MM.1S (cell line): ENCODE measurements at regions not wholly inside any gene's neighbourhood (a gene's known extent, or its start where the extent isn't known, plus 50 kb on each side); places are given as distances from the start of the nearest gene placed in this dataset.
"Not testable (repeated sequence)": the region's sequence is repeated elsewhere in the genome, so short reads cannot be mapped to it uniquely, and the experiment has no call there.

Experiments used
- DNase-seq: peaks from one replicate; pipeline ENCODE4 v3.0.0-alpha.2; 2015
- H2AFZ ChIP-seq: fragments of 300-600 bp; sonication (generic); 2 replicates; pipeline ENCODE4 v1.6.0; 2016; ENCODE audit warnings: antibody characterized with exemption, low read length
- H3F3A ChIP-seq: fragments of 300-600 bp; sonication (generic); 2 replicates; pipeline ENCODE4 v1.6.1; 2016; ENCODE audit warnings: mild to moderate bottlenecking, antibody characterized with exemption, low read length, moderate library complexity, mixed read lengths; ENCODE audit not compliant: insufficient read depth
- H3K27ac ChIP-seq: fragments of 300-600 bp; sonication (generic); 2 replicates; pipeline ENCODE4 v1.5.1; 2016; ENCODE audit warnings: mild to moderate bottlenecking, low read length
- H3K27me3 ChIP-seq: fragments of 300-600 bp; sonication (generic); replicated peaks from 2 replicates; pipeline ENCODE4 v1.6.0; 2016; ENCODE audit warnings: low read length; ENCODE audit not compliant: insufficient read depth
- H3K36me3 ChIP-seq: fragments of 300-600 bp; sonication (generic); replicated peaks from 2 replicates; pipeline ENCODE4 v1.6.1; 2016; ENCODE audit warnings: mild to moderate bottlenecking, low read length, mixed read lengths; ENCODE audit not compliant: insufficient read depth
- H3K4me1 ChIP-seq: fragments of 300-600 bp; sonication (generic); 2 replicates; pipeline ENCODE4 v1.6.1; 2016; ENCODE audit warnings: low read length, mixed read lengths
- H3K4me2 ChIP-seq: fragments of 300-600 bp; sonication (generic); 2 replicates; pipeline ENCODE4 v1.6.0; 2016; ENCODE audit warnings: low read depth, low read length
- H3K4me3 ChIP-seq: fragments of 300-600 bp; sonication (generic); 2 replicates; pipeline ENCODE4 v1.5.1; 2016; ENCODE audit warnings: low read length, mixed read lengths
- H3K79me2 ChIP-seq: fragments of 300-600 bp; sonication (generic); 2 replicates; pipeline ENCODE4 v1.6.1; 2016; ENCODE audit warnings: mixed run types, low read length, mixed read lengths
- H3K9ac ChIP-seq: fragments of 300-600 bp; sonication (generic); 2 replicates; pipeline ENCODE4 v1.6.1; 2016; ENCODE audit warnings: low read length, mixed read lengths
- H3K9me2 ChIP-seq: fragments of 300-600 bp; sonication (generic); replicated peaks from 2 replicates; pipeline ENCODE4 v1.6.1; 2016; ENCODE audit warnings: mild to moderate bottlenecking, low read length, mixed read lengths; ENCODE audit not compliant: insufficient read depth
- H3K9me3 ChIP-seq: fragments of 300-600 bp; sonication (generic); replicated peaks from 2 replicates; pipeline ENCODE4 v1.6.1; 2016; ENCODE audit warnings: mild to moderate bottlenecking, low read length, mixed read lengths; ENCODE audit not compliant: insufficient read depth
- H4K20me1 ChIP-seq: fragments of 300-600 bp; sonication (generic); 2 replicates; pipeline ENCODE4 v1.6.1; 2016; ENCODE audit warnings: mild to moderate bottlenecking, low read length, moderate library complexity, mixed read lengths; ENCODE audit not compliant: insufficient read depth
- CTCF ChIP-seq: fragments of 300-600 bp; sonication (generic); IDR thresholded peaks from 2 replicates; pipeline ENCODE4 v1.5.1; 2016; ENCODE audit warnings: antibody characterized with exemption, low read length, mixed read lengths
- EZH2 ChIP-seq: fragments of 300-600 bp; sonication (generic); optimal IDR thresholded peaks from 2 replicates; pipeline ENCODE3; 2017; ENCODE audit warnings: low read depth, mild to moderate bottlenecking, antibody characterized with exemption, low read length, mixed read lengths
- EZH2phosphoT487 ChIP-seq: fragments of 300-600 bp; sonication (generic); IDR thresholded peaks from 2 replicates; pipeline ENCODE4 v1.6.1; 2018; ENCODE audit warnings: antibody characterized with exemption, low read length

- DNase-seq = no peak
- Histone ChIP-seq H3K9ac (no peak overlapping the region), H3K27ac (no peak overlapping the region), H3K79me2 (no peaks in the 10 kb centered on the region), H3K4me1 (no peaks in the 10 kb centered on the region), H3F3A (no peaks in the 10 kb centered on the region), H3K9me3 (no peaks in the 10 kb centered on the region), H3K36me3 (no peaks in the 10 kb centered on the region), H3K4me3 (no peak overlapping the region), H4K20me1 (no peaks in the 10 kb centered on the region), H3K9me2 (no peaks in the 10 kb centered on the region), H3K4me2 (no peak overlapping the region), H2AFZ (no peak overlapping the region), H3K27me3 (no peaks in the 10 kb centered on the region)
- no peak for TF ChIP-seq EZH2phosphoT487
Measured at GRCh38 chrX:130502016-130502570, 100.3 kb downstream of the RBMX2 start.

GRCh38 chrX:130504019-130504418 is 102.2 kb downstream of the RBMX2 start:
- Histone ChIP-seq H3K4me2 (no peak overlapping the region), H3K27me3 (no peaks in the 10 kb centered on the region), H3K79me2 (no peaks in the 10 kb centered on the region), H3K9me2 (no peaks in the 10 kb centered on the region), H3K4me3 (no peak overlapping the region), H3K36me3 (no peaks in the 10 kb centered on the region), H3K27ac (no peak overlapping the region), H3K4me1 (no peaks in the 10 kb centered on the region), H3K9ac (no peak overlapping the region), H4K20me1 (no peaks in the 10 kb centered on the region), H3F3A (no peaks in the 10 kb centered on the region), H3K9me3 (no peaks in the 10 kb centered on the region), H2AFZ (no peak overlapping the region)
- TF ChIP-seq CTCF (no peak), EZH2 (no peak), EZH2phosphoT487 (no peak)
- no peak for DNase-seq

- no peaks in the 10 kb centered on the region for H3K4me1 ChIP-seq
- no peak overlapping the region for H2AFZ ChIP-seq
- H3K27me3 ChIP-seq = no peaks in the 10 kb centered on the region
- TF ChIP-seq EZH2 = no peak
- TF ChIP-seq EZH2phosphoT487 = no peak
- no peak for TF ChIP-seq CTCF
- no peak overlapping the region for H3K4me3 ChIP-seq
- H3K27ac ChIP-seq = no peak overlapping the region
- no peaks in the 10 kb centered on the region for H3K9me2 ChIP-seq
- no peaks in the 10 kb centered on the region for H3K79me2 ChIP-seq
- DNase-seq = no peak
- H3K36me3 ChIP-seq = no peaks in the 10 kb centered on the region
- H4K20me1 ChIP-seq = no peaks in the 10 kb centered on the region
- H3K9ac ChIP-seq = no peak overlapping the region
- H3K4me2 ChIP-seq = no peak overlapping the region
- H3K9me3 ChIP-seq = no peaks in the 10 kb centered on the region
- no peaks in the 10 kb centered on the region for H3F3A ChIP-seq
Measured at GRCh38 chrX:130507015-130507414, 105.2 kb downstream of the RBMX2 start.

GRCh38 chrX:130512534-130512933 is 110.7 kb downstream of the RBMX2 start:
- H3K4me1 ChIP-seq, H3K79me2 ChIP-seq, H3F3A ChIP-seq, DNase-seq, H3K27me3 ChIP-seq, H3K27ac ChIP-seq, H4K20me1 ChIP-seq, H3K4me2 ChIP-seq, H3K4me3 ChIP-seq, H3K9me2 ChIP-seq, H3K9me3 ChIP-seq, H2AFZ ChIP-seq, H3K9ac ChIP-seq, H3K36me3 ChIP-seq: not testable (repeated sequence)
